Adrenal gland (tissue), 9 donors: ENCODE measurements at regions not wholly inside any gene's neighbourhood (a gene's known extent, or its start where the extent isn't known, plus 50 kb on each side); places are given as distances from the start of the nearest gene placed in this dataset.

ENCODE experiments used
- DNase-seq, 7 donors: peaks; one replicate each; pipeline ENCODE4 v3.0.0-alpha.2; 2019 to 2020
- H3K27ac ChIP-seq, 5 donors: fragments of 200-600 bp; sonication (generic) in 4 of 5; 1 replicate in 3 of 5; 2 replicates in 2 of 5; pipeline versions ENCODE4 v1.5.1 to v1.8.0; 2016 to 2020; ENCODE audit warnings: mild to moderate bottlenecking in 1 of 5
- H3K27me3 ChIP-seq: fragments of 200-600 bp; 2 replicates; pipeline ENCODE4 v1.8.0; 2021
- H3K36me3 ChIP-seq, 2 donors: fragments of 200-600 bp; replicated peaks in 1 of 2; 1 replicate in 1 of 2; 2 replicates in 1 of 2; pipeline versions ENCODE4 v1.5.1 to v1.8.0; 2018 to 2022
- H3K4me1 ChIP-seq, 2 donors: fragments of 200-600 bp; replicated peaks in 1 of 2; 1 replicate in 1 of 2; 2 replicates in 1 of 2; pipeline versions ENCODE4 v1.5.1 to v1.8.0; 2018 to 2021
- H3K4me3 ChIP-seq, 4 donors: fragments of 200-600 bp; sonication (generic) in 3 of 4; one replicate each; pipeline ENCODE4 v1.5.1; 2016 to 2018
- H3K9me3 ChIP-seq, 3 donors: fragments of 200-600 bp; sonication (generic) in 1 of 3; replicated peaks in 1 of 3; 1 replicate in 2 of 3; 2 replicates in 1 of 3; pipeline versions ENCODE4 v1.5.1 to v1.8.0; 2016 to 2021
- CTCF ChIP-seq, 6 experiments: fragments of 450-650 bp in 4 of 6; fragments of 200-600 bp in 2 of 6; sonication (generic) in 1 of 6; IDR thresholded peaks; 1 replicate in 5 of 6; 2 replicates in 1 of 6; pipeline versions ENCODE4 v1.5.1 to v1.8.0; 2016 to 2021; ENCODE audit warnings: antibody characterized with exemption in 6 of 6, mild to moderate bottlenecking in 2 of 6, moderate library complexity in 1 of 6
- POLR2A ChIP-seq, 2 donors: fragments of 450-650 bp; IDR thresholded peaks; one replicate each; pipeline ENCODE4 v1.6.1; 2017; ENCODE audit warnings: antibody characterized with exemption in 2 of 2, mild to moderate bottlenecking in 2 of 2, moderate library complexity in 1 of 2
- WGBS, 4 donors: extraction: QIAGEN DNeasy Blood & Tissue Kit in 2 of 4; methylation state at CpG; one replicate each; pipeline versions ENCODE4 v1.1.5 to v1.1.7; 2013 to 2017; 5-methylcytosine and 5-hydroxymethylcytosine counted together
- intact Hi-C, 2 donors: fragments of 100-400 bp; cut with DNase I; formaldehyde crosslinking; loops; one replicate each; pipeline versions ENCODE4 v1.14.1 to v1.15.0; 2022 to 2023
- donor health status: healthy with polysubstance abuse.
- donor health status: Bipolar disorder and iron deficiency.
- donor health status: DM: yes; HTN: yes; CAD: no.
- donor health status: DM: no; HTN: no; CAD: no.
- donor health status: DM: no; HTN: no; CAD: no.

DNA sequence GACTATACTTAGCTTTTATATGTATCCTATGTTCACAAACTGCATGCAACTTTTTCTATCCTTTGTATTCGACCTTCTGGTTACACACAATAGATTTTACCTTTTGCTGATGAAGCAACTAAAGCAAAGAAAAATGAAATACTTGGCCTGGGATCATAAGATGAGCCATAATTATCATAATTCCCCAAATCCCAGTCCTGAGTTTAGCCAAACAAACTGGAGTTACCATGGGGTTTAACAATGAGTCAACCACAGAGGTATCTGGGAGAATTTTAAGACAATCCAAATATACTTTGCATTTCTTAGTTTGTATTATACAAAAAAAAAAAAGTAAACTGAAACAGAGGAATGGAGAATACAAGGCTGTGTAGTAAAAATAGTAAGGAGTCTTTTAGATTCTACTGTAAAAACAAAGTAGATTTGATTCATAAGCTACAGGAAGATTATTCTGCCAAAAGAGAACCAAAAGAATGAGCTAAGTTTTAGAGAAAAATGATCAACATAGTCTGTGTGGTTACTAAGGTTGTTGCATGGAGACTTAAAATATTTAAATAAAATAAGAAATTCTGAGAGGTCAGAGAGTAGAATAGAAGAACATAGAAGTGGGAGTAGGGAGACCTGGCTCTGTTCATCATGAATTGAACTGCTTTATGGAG is 60.4 kb upstream of the GORAB start:
- H3K9me3 ChIP-seq, result no peaks in the 10 kb centered on the region
- 50 to 63% (median 57%) methylated on average over 1 of the region's 1 CpG for WGBS, 4 donors
- no peak overlapping the region for H3K27ac ChIP-seq
- TF ChIP-seq POLR2A (IDR thresholded peaks at IDR 0.05), result no peak
- TF ChIP-seq CTCF (IDR thresholded peaks at IDR 0.05), result no peak
- no peak overlapping the region for H3K4me3 ChIP-seq
- no peaks in the 10 kb centered on the region for H3K4me1 ChIP-seq
- no peaks in the 10 kb centered on the region for H3K27me3 ChIP-seq
- DNase-seq, result no peak
- H3K36me3 ChIP-seq, result no peaks in the 10 kb centered on the region
- intact Hi-C loops, result no loop called here

DNA sequence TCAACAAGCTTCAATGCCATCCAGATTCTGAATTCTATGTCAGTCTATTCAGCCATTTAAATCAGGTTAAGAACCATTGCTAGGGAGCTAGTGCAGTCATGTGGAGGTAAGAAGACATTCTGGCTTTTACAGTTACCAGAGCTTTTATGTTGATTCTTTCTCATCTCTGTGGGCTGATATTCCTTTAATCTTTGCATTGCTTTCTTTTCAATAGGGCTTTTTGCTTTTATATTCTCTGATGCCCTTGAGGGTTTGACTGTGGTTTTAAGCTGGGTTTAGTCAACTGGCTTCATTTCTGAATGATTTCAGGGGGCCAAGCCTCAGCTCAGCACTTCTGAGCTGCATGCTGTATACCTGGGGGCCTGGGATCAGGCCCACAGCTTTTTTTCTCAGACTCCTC is 51.0 kb upstream of the GORAB start:
- intact Hi-C loops, result no loop called here
- no peak for DNase-seq
- Histone ChIP-seq H3K9me3 (no peaks in the 10 kb centered on the region), H3K4me3 (no peak overlapping the region), H3K27me3 (no peaks in the 10 kb centered on the region), H3K4me1 (no peaks in the 10 kb centered on the region), H3K36me3 (no peaks in the 10 kb centered on the region), H3K27ac (no peak overlapping the region)
- TF ChIP-seq POLR2A (IDR thresholded peaks at IDR 0.05) (no peak), CTCF (IDR thresholded peaks at IDR 0.05) (no peak)
